CD4-positive, alpha-beta T cell (primary cell): ENCODE measurements at regions not wholly inside any gene's neighbourhood (a gene's known extent, or its start where the extent isn't known, plus 50 kb on each side); places are given as distances from the start of the nearest gene placed in this dataset.

ENCODE experiments used
- ATAC-seq: fragments of 200-7000 bp; cut with Tn5 transposase; one replicate; pipeline ENCODE4 v1.10.0; 2022; ENCODE audit warnings: mild to moderate bottlenecking; ENCODE audit not compliant: poor library complexity
- CTCF ChIA-PET: fragments of 350-600 bp; sonication (Branson Sonifier 250); formaldehyde crosslinking; loops from one replicate; lab custom pipeline; 2021; ENCODE audit warnings: antibody characterized with exemption, inconsistent platforms; lab: Charles Lee
- POLR2A ChIA-PET: fragments of 350-600 bp; sonication (Branson Sonifier 250); formaldehyde crosslinking; loops from one replicate; lab custom pipeline; 2021; ENCODE audit warnings: antibody characterized with exemption, inconsistent platforms; lab: Charles Lee
- DNase-seq, 14 experiments: peaks; one replicate each; pipeline ENCODE4 v3.0.0-alpha.2; 2013 to 2020; ENCODE audit warnings: mixed read lengths in 2 of 14
- H3K27ac ChIP-seq, 2 donors: one replicate each; pipeline versions ENCODE4 v1.5.1 to v1.7.0; 2013; ENCODE audit warnings: low read length in 2 of 2, low read depth in 1 of 2, mild to moderate bottlenecking in 1 of 2
- H3K27me3 ChIP-seq, 2 experiments: 1 replicate in 1 of 2; 2 replicates in 1 of 2; pipeline versions ENCODE4 v1.6.1 to v1.7.0; 2013; ENCODE audit warnings: low read length in 2 of 2, control low read depth in 1 of 2, mild to moderate bottlenecking in 1 of 2, moderate library complexity in 1 of 2; ENCODE audit not compliant: insufficient read depth in 2 of 2, control insufficient read depth in 1 of 2
- H3K36me3 ChIP-seq: one replicate; pipeline ENCODE4 v1.6.1; 2013; ENCODE audit warnings: low read length, control low read depth; ENCODE audit not compliant: insufficient read depth
- H3K4me1 ChIP-seq: one replicate; pipeline ENCODE4 v1.6.1; 2013; ENCODE audit warnings: low read length, control low read depth; ENCODE audit not compliant: insufficient read depth
- H3K4me3 ChIP-seq: one replicate; pipeline ENCODE4 v1.5.1; 2013; ENCODE audit warnings: mild to moderate bottlenecking, low read length, moderate library complexity
- H3K9me3 ChIP-seq, 2 experiments: 1 replicate in 1 of 2; 2 replicates in 1 of 2; pipeline versions ENCODE4 v1.6.1 to v1.7.0; 2013; ENCODE audit warnings: low read length in 2 of 2, mild to moderate bottlenecking in 2 of 2, control low read depth in 1 of 2, moderate library complexity in 1 of 2; ENCODE audit not compliant: control insufficient read depth in 1 of 2, insufficient read depth in 1 of 2
- H3K27ac Mint-ChIP-seq: one replicate; pipeline ENCODE4 v1.8.0; 2020; ENCODE audit warnings: mixed read lengths
- H3K27me3 Mint-ChIP-seq: one replicate; pipeline ENCODE4 v1.8.0; 2021; ENCODE audit warnings: mixed read lengths
- H3K36me3 Mint-ChIP-seq: one replicate; pipeline ENCODE4 v1.8.0; 2021; ENCODE audit warnings: low read depth, mixed read lengths
- H3K4me1 Mint-ChIP-seq: one replicate; pipeline ENCODE4 v1.8.0; 2021; ENCODE audit warnings: low read depth, mixed read lengths
- H3K4me3 Mint-ChIP-seq: one replicate; pipeline ENCODE4 v1.8.0; 2020; ENCODE audit warnings: mild to moderate bottlenecking, mixed read lengths
- H3K9me3 Mint-ChIP-seq: one replicate; pipeline ENCODE4 v1.8.0; 2020; ENCODE audit warnings: mixed read lengths
- CTCF ChIP-seq: fragments of 200-600 bp; IDR thresholded peaks from one replicate; pipeline ENCODE4 v1.8.0; 2022; ENCODE audit warnings: antibody characterized with exemption, mild to moderate bottlenecking
- intact Hi-C, 2 experiments: fragments of 100-400 bp; cut with DNase I in 1 of 2; cut with micrococcal nuclease in 1 of 2; formaldehyde crosslinking; loops; one replicate each; pipeline versions ENCODE4 v1.15.1 to v1.9.0; 2023 to 2025; cut with DNase I, micrococcal nuclease

GRCh38 chr3:107958146-107958545 lies 132.7 kb downstream of the CD47 start:
- H3K4me1 ChIP-seq, result peaks cover 10% of the 10 kb centered on the region
- no peak for TF ChIP-seq CTCF
- POLR2A ChIA-PET, result no interaction called here
- Mint-ChIP-seq H3K27ac (no peak overlapping the region), H3K4me1 (peaks cover 23% of the 10 kb centered on the region), H3K9me3 (peaks cover 2% of the 10 kb centered on the region), H3K27me3 (no peaks in the 10 kb centered on the region), H3K4me3 (no peak overlapping the region), H3K36me3 (no peaks in the 10 kb centered on the region)
- CTCF ChIA-PET, result interaction anchor here (0.7 kb wide), 1 partner anchor 75 kb away, joined by 3 read pairs; no protein-coding TSS in a partner anchor
- H3K27ac ChIP-seq, result no peak overlapping the region
- no peaks in the 10 kb centered on the region for H3K27me3 ChIP-seq
- DNase-seq (no peak), ATAC-seq (no peak)
- H3K9me3 ChIP-seq, result no peaks in the 10 kb centered on the region
- no peaks in the 10 kb centered on the region for H3K36me3 ChIP-seq
- no peak overlapping the region for H3K4me3 ChIP-seq
- intact Hi-C loops, result no loop called here

GRCh38 chr3:107956991-107957900 lies 133.6 kb downstream of the CD47 start:
- intact Hi-C loops, result no loop called here
- H3K9me3 Mint-ChIP-seq, result peaks cover 2% of the 10 kb centered on the region
- ChIA-PET POLR2A (interaction anchor here (0.7 kb wide), 1 partner anchor 12 kb away, joined by 3 read pairs; no protein-coding TSS in a partner anchor), CTCF (no interaction called here)
- no peak overlapping the region for H3K4me3 Mint-ChIP-seq
- H3K9me3 ChIP-seq, result no peaks in the 10 kb centered on the region
- H3K4me1 Mint-ChIP-seq, result peaks cover 27% of the 10 kb centered on the region
- DNase-seq (no peak), ATAC-seq (no peak)
- TF ChIP-seq CTCF, result no peak
- H3K27me3 ChIP-seq, result no peaks in the 10 kb centered on the region
- no peaks in the 10 kb centered on the region for H3K27me3 Mint-ChIP-seq
- H3K36me3 ChIP-seq, result no peaks in the 10 kb centered on the region
- H3K36me3 Mint-ChIP-seq, result no peaks in the 10 kb centered on the region
- H3K4me1 ChIP-seq, result peaks cover 10% of the 10 kb centered on the region
- no peak overlapping the region for H3K27ac ChIP-seq
- H3K4me3 ChIP-seq, result no peak overlapping the region
- no peak overlapping the region for H3K27ac Mint-ChIP-seq

GRCh38 chr3:107954845-107955244 lies 136.0 kb downstream of the CD47 start:
- Mint-ChIP-seq H3K27ac (no peak overlapping the region), H3K4me3 (no peak overlapping the region), H3K9me3 (peaks cover 2% of the 10 kb centered on the region), H3K36me3 (no peaks in the 10 kb centered on the region), H3K4me1 (peaks cover 27% of the 10 kb centered on the region), H3K27me3 (no peaks in the 10 kb centered on the region)
- Histone ChIP-seq H3K4me3 (no peak overlapping the region), H3K36me3 (no peaks in the 10 kb centered on the region), H3K4me1 (peaks cover 10% of the 10 kb centered on the region), H3K9me3 (no peaks in the 10 kb centered on the region), H3K27ac (no peak overlapping the region), H3K27me3 (no peaks in the 10 kb centered on the region)
- CTCF ChIA-PET, result no interaction called here
- DNase-seq, result peak in 1 of 14 experiments; percentile 18
- no peak for TF ChIP-seq CTCF
- no peak for ATAC-seq
- POLR2A ChIA-PET, result no interaction called here
- intact Hi-C loops, result no loop called here
